ENCODE measurements at regions not wholly inside any gene's neighbourhood (a gene's known extent, or its start where the extent isn't known, plus 50 kb on each side); places are given as distances from the start of the nearest gene placed in this dataset.

GRCh38 chr5:8216921-8217320, 348.0 kb downstream of the MTRR start:
- Mint-ChIP-seq H3K36me3 (no peaks in the 10 kb centered on the region), H3K4me1 (no peaks in the 10 kb centered on the region), H3K9me3 (peaks cover 0 to 12% (median 5%) of the 10 kb centered on the region in 5 donors), H3K4me3 (no peak overlapping the region), H3K27me3 (peaks cover 0 to 1% of the 10 kb centered on the region in 2 donors), H3K27ac (no peak overlapping the region)
- H3K9me3 ChIP-seq (ENCODE audit: low read length), result no peaks in the 10 kb centered on the region
- H3K36me3 ChIP-seq (ENCODE audit: insufficient read depth, low read length), result no peaks in the 10 kb centered on the region
- ChIA-PET CTCF (no interaction called here), POLR2A (no interaction called here)
- H3K4me1 ChIP-seq (ENCODE audit: insufficient read depth, low read length), result no peaks in the 10 kb centered on the region
- no peak overlapping the region for H3K4me3 ChIP-seq (ENCODE audit: low read length)
- H3K27me3 ChIP-seq (ENCODE audit: insufficient read depth, low read length, poor library complexity, severe bottlenecking), result no peaks in the 10 kb centered on the region
- no peak overlapping the region for H3K27ac ChIP-seq (ENCODE audit: low read depth, low read length)
- DNase-seq, result no peak

GRCh38 chr5:8226148-8226547, 357.2 kb downstream of the MTRR start:
- Mint-ChIP-seq H3K27me3 (peaks cover 0 to 2% of the 10 kb centered on the region in 2 donors), H3K27ac (no peak overlapping the region), H3K36me3 (no peaks in the 10 kb centered on the region), H3K4me3 (no peak overlapping the region), H3K9me3 (peaks cover 10 to 20% (median 12%) of the 10 kb centered on the region in 5 donors), H3K4me1 (no peaks in the 10 kb centered on the region)
- ChIA-PET POLR2A (no interaction called here), CTCF (no interaction called here)
- H3K9me3 ChIP-seq (ENCODE audit: low read length), result no peaks in the 10 kb centered on the region
- DNase-seq, result no peak
- H3K4me3 ChIP-seq (ENCODE audit: low read length), result no peak overlapping the region
- no peaks in the 10 kb centered on the region for H3K36me3 ChIP-seq (ENCODE audit: insufficient read depth, low read length)
- H3K27ac ChIP-seq (ENCODE audit: low read depth, low read length), result no peak overlapping the region
- H3K4me1 ChIP-seq (ENCODE audit: insufficient read depth, low read length), result no peaks in the 10 kb centered on the region
- no peaks in the 10 kb centered on the region for H3K27me3 ChIP-seq (ENCODE audit: insufficient read depth, low read length, poor library complexity, severe bottlenecking)

GRCh38 chr5:8227112-8227511, 358.2 kb downstream of the MTRR start:
- Mint-ChIP-seq H3K27ac (no peak overlapping the region), H3K9me3 (peaks cover 8 to 20% (median 12%) of the 10 kb centered on the region in 5 donors), H3K27me3 (peaks cover 0 to 1% of the 10 kb centered on the region in 2 donors), H3K4me1 (no peaks in the 10 kb centered on the region), H3K4me3 (no peak overlapping the region), H3K36me3 (no peaks in the 10 kb centered on the region)
- Histone ChIP-seq H3K4me1 (ENCODE audit: insufficient read depth, low read length) (no peaks in the 10 kb centered on the region), H3K9me3 (ENCODE audit: low read length) (no peaks in the 10 kb centered on the region), H3K27me3 (ENCODE audit: insufficient read depth, low read length, poor library complexity, severe bottlenecking) (no peaks in the 10 kb centered on the region), H3K27ac (ENCODE audit: low read depth, low read length) (no peak overlapping the region), H3K4me3 (ENCODE audit: low read length) (no peak overlapping the region), H3K36me3 (ENCODE audit: insufficient read depth, low read length) (no peaks in the 10 kb centered on the region)
- no peak for DNase-seq
- ChIA-PET CTCF (no interaction called here), POLR2A (no interaction called here)

- H3K4me1 Mint-ChIP-seq, result no peaks in the 10 kb centered on the region
- Histone ChIP-seq H3K4me3 (ENCODE audit: low read length) (no peak overlapping the region), H3K36me3 (ENCODE audit: insufficient read depth, low read length) (no peaks in the 10 kb centered on the region), H3K27ac (ENCODE audit: low read depth, low read length) (no peak overlapping the region), H3K9me3 (ENCODE audit: low read length) (no peaks in the 10 kb centered on the region), H3K4me1 (ENCODE audit: insufficient read depth, low read length) (no peaks in the 10 kb centered on the region), H3K27me3 (ENCODE audit: insufficient read depth, low read length, poor library complexity, severe bottlenecking) (no peaks in the 10 kb centered on the region)
- no peak for DNase-seq
- no peaks in the 10 kb centered on the region for H3K36me3 Mint-ChIP-seq
- H3K9me3 Mint-ChIP-seq, result peaks cover 2 to 15% (median 6%) of the 10 kb centered on the region in 5 donors
- CTCF ChIA-PET, result no interaction called here
- POLR2A ChIA-PET, result no interaction called here
- no peak overlapping the region for H3K4me3 Mint-ChIP-seq
- H3K27me3 Mint-ChIP-seq, result peaks cover 0 to 1% of the 10 kb centered on the region in 2 donors
- no peak overlapping the region for H3K27ac Mint-ChIP-seq
Observed at GRCh38 chr5:8229551-8229950, 360.6 kb downstream of the MTRR start.

- H3K4me3 Mint-ChIP-seq, result no peak overlapping the region
- H3K36me3 Mint-ChIP-seq, result no peaks in the 10 kb centered on the region
- no peak overlapping the region for H3K4me3 ChIP-seq (ENCODE audit: low read length)
- peaks cover 2 to 15% (median 5%) of the 10 kb centered on the region in 5 donors for H3K9me3 Mint-ChIP-seq
- DNase-seq, result no peak
- H3K4me1 ChIP-seq (ENCODE audit: insufficient read depth, low read length), result no peaks in the 10 kb centered on the region
- H3K36me3 ChIP-seq (ENCODE audit: insufficient read depth, low read length), result no peaks in the 10 kb centered on the region
- CTCF ChIA-PET, result no interaction called here
- no peaks in the 10 kb centered on the region for H3K9me3 ChIP-seq (ENCODE audit: low read length)
- POLR2A ChIA-PET, result no interaction called here
- H3K27me3 Mint-ChIP-seq, result peaks cover 0 to 1% of the 10 kb centered on the region in 2 donors
- no peak overlapping the region for H3K27ac Mint-ChIP-seq
- no peaks in the 10 kb centered on the region for H3K27me3 ChIP-seq (ENCODE audit: insufficient read depth, low read length, poor library complexity, severe bottlenecking)
- no peak overlapping the region for H3K27ac ChIP-seq (ENCODE audit: low read depth, low read length)
- H3K4me1 Mint-ChIP-seq, result no peaks in the 10 kb centered on the region
Observed at GRCh38 chr5:8230868-8231267, 361.9 kb downstream of the MTRR start.

- Histone ChIP-seq H3K4me3 (ENCODE audit: low read length) (no peak overlapping the region), H3K9me3 (ENCODE audit: low read length) (no peaks in the 10 kb centered on the region), H3K36me3 (ENCODE audit: insufficient read depth, low read length) (no peaks in the 10 kb centered on the region), H3K27me3 (ENCODE audit: insufficient read depth, low read length, poor library complexity, severe bottlenecking) (no peaks in the 10 kb centered on the region), H3K27ac (ENCODE audit: low read depth, low read length) (no peak overlapping the region), H3K4me1 (ENCODE audit: insufficient read depth, low read length) (no peaks in the 10 kb centered on the region)
- H3K27ac Mint-ChIP-seq, result no peak overlapping the region
- ChIA-PET POLR2A (no interaction called here), CTCF (no interaction called here)
- H3K4me1 Mint-ChIP-seq, result no peaks in the 10 kb centered on the region
- no peak for DNase-seq
- H3K9me3 Mint-ChIP-seq, result peaks cover 5 to 11% (median 6%) of the 10 kb centered on the region in 5 donors
- no peak overlapping the region for H3K4me3 Mint-ChIP-seq
- no peaks in the 10 kb centered on the region for H3K36me3 Mint-ChIP-seq
- peaks cover 0 to 1% of the 10 kb centered on the region in 2 donors for H3K27me3 Mint-ChIP-seq
Observed at GRCh38 chr5:8233479-8233878, 364.5 kb downstream of the MTRR start.

GRCh38 chr5:8234179-8234770, 365.3 kb downstream of the MTRR start:
- Mint-ChIP-seq H3K4me1 (no peaks in the 10 kb centered on the region), H3K4me3 (no peak overlapping the region), H3K36me3 (no peaks in the 10 kb centered on the region), H3K27ac (no peak overlapping the region), H3K9me3 (peaks cover 0 to 9% (median 8%) of the 10 kb centered on the region in 5 donors), H3K27me3 (no peaks in the 10 kb centered on the region)
- Histone ChIP-seq H3K4me1 (ENCODE audit: insufficient read depth, low read length) (no peaks in the 10 kb centered on the region), H3K9me3 (ENCODE audit: low read length) (no peaks in the 10 kb centered on the region), H3K27me3 (ENCODE audit: insufficient read depth, low read length, poor library complexity, severe bottlenecking) (no peaks in the 10 kb centered on the region), H3K27ac (ENCODE audit: low read depth, low read length) (no peak overlapping the region), H3K36me3 (ENCODE audit: insufficient read depth, low read length) (no peaks in the 10 kb centered on the region), H3K4me3 (ENCODE audit: low read length) (no peak overlapping the region)
- DNase-seq, result no peak
- POLR2A ChIA-PET, result no interaction called here
- CTCF ChIA-PET, result no interaction called here

GRCh38 chr5:8238080-8238479, 369.1 kb downstream of the MTRR start:
- Histone ChIP-seq H3K36me3 (ENCODE audit: insufficient read depth, low read length) (no peaks in the 10 kb centered on the region), H3K27me3 (ENCODE audit: insufficient read depth, low read length, poor library complexity, severe bottlenecking) (no peaks in the 10 kb centered on the region), H3K4me3 (ENCODE audit: low read length) (no peak overlapping the region), H3K4me1 (ENCODE audit: insufficient read depth, low read length) (no peaks in the 10 kb centered on the region), H3K27ac (ENCODE audit: low read depth, low read length) (no peak overlapping the region), H3K9me3 (ENCODE audit: low read length) (no peaks in the 10 kb centered on the region)
- Mint-ChIP-seq H3K27ac (no peak overlapping the region), H3K9me3 (peaks cover 0 to 11% (median 8%) of the 10 kb centered on the region in 5 donors), H3K27me3 (no peaks in the 10 kb centered on the region), H3K4me3 (no peak overlapping the region), H3K36me3 (no peaks in the 10 kb centered on the region), H3K4me1 (no peaks in the 10 kb centered on the region)
- no peak for DNase-seq
- POLR2A ChIA-PET, result no interaction called here
- CTCF ChIA-PET, result no interaction called here

- CTCF ChIA-PET, result no interaction called here
- POLR2A ChIA-PET, result no interaction called here
Observed at GRCh38 chr5:8239198-8239597, 370.2 kb downstream of the MTRR start.

More at GRCh38 chr5:8239198-8239597, 370.2 kb downstream of the MTRR start:
- Histone ChIP-seq H3K36me3 (ENCODE audit: insufficient read depth, low read length) (no peaks in the 10 kb centered on the region), H3K9me3 (ENCODE audit: low read length) (no peaks in the 10 kb centered on the region), H3K4me3 (ENCODE audit: low read length) (no peak overlapping the region), H3K27me3 (ENCODE audit: insufficient read depth, low read length, poor library complexity, severe bottlenecking) (no peaks in the 10 kb centered on the region), H3K27ac (ENCODE audit: low read depth, low read length) (no peak overlapping the region), H3K4me1 (ENCODE audit: insufficient read depth, low read length) (no peaks in the 10 kb centered on the region)
- no peak overlapping the region for H3K27ac Mint-ChIP-seq
- no peaks in the 10 kb centered on the region for H3K27me3 Mint-ChIP-seq
- H3K9me3 Mint-ChIP-seq, result peaks cover 0 to 12% (median 8%) of the 10 kb centered on the region in 5 donors
- H3K4me1 Mint-ChIP-seq, result no peaks in the 10 kb centered on the region
- no peak for DNase-seq
- H3K36me3 Mint-ChIP-seq, result no peaks in the 10 kb centered on the region
- H3K4me3 Mint-ChIP-seq, result no peak overlapping the region

Data from CD8-positive, alpha-beta memory T cell (primary cell).